DMS153 treated with DMSO at 0.1 percent for 48 hours (cell line): ENCODE measurements at regions not wholly inside any gene's neighbourhood (a gene's known extent, or its start where the extent isn't known, plus 50 kb on each side); places are given as distances from the start of the nearest gene placed in this dataset.

ENCODE experiments used
- DNase-seq: peaks from one replicate; lab custom pipeline; 2025; ENCODE audit not compliant: unreplicated experiment; lab: John Stamatoyannopoulos, UW

- DNase-seq = no peak
Observed at GRCh38 chr1:11338284-11338924, 65.4 kb downstream of the UBIAD1 start.

- DNase-seq = peak; percentile 78
Observed at GRCh38 chr1:11339346-11340232, 66.6 kb downstream of the UBIAD1 start.

GRCh38 chr1:11340233-11340632 is 67.2 kb downstream of the UBIAD1 start:
- no peak for DNase-seq

- DNase-seq = no peak
Observed at GRCh38 chr1:11341901-11342552, 69.0 kb downstream of the UBIAD1 start.

- DNase-seq = no peak
Observed at GRCh38 chr1:11342621-11343032, 69.6 kb downstream of the UBIAD1 start.

GRCh38 chr1:11345971-11346715 is 73.1 kb downstream of the UBIAD1 start:
- no peak for DNase-seq

- no peak for DNase-seq
Observed at GRCh38 chr1:11350265-11350664, 77.3 kb downstream of the UBIAD1 start.

GRCh38 chr1:11352058-11352715 is 79.2 kb downstream of the UBIAD1 start:
- DNase-seq = no peak

GRCh38 chr1:11352816-11353799 is 80.1 kb downstream of the UBIAD1 start:
- no peak for DNase-seq

- no peak for DNase-seq
Observed at GRCh38 chr1:11354893-11355553, 82.0 kb downstream of the UBIAD1 start.

GRCh38 chr1:11355559-11356475 is 82.8 kb downstream of the UBIAD1 start:
- no peak for DNase-seq

GRCh38 chr1:11357276-11357675 is 84.3 kb downstream of the UBIAD1 start:
- no peak for DNase-seq

GRCh38 chr1:11358984-11359383 is 86.0 kb downstream of the UBIAD1 start:
- no peak for DNase-seq

GRCh38 chr1:11362547-11363021 is 89.6 kb downstream of the UBIAD1 start:
- DNase-seq = no peak

- no peak for DNase-seq
Observed at GRCh38 chr1:11364170-11364569, 91.2 kb downstream of the UBIAD1 start.

- DNase-seq = no peak
Observed at GRCh38 chr1:11365744-11366387, 92.9 kb downstream of the UBIAD1 start.
